Non-pigmented ciliary epithelial cell (primary cell): ENCODE measurements at regions not wholly inside any gene's neighbourhood (a gene's known extent, or its start where the extent isn't known, plus 50 kb on each side); places are given as distances from the start of the nearest gene placed in this dataset.

Source experiments
- DNase-seq: peaks from one replicate; pipeline ENCODE4 v3.0.0-alpha.2; 2010; ENCODE audit warnings: low read depth

DNA sequence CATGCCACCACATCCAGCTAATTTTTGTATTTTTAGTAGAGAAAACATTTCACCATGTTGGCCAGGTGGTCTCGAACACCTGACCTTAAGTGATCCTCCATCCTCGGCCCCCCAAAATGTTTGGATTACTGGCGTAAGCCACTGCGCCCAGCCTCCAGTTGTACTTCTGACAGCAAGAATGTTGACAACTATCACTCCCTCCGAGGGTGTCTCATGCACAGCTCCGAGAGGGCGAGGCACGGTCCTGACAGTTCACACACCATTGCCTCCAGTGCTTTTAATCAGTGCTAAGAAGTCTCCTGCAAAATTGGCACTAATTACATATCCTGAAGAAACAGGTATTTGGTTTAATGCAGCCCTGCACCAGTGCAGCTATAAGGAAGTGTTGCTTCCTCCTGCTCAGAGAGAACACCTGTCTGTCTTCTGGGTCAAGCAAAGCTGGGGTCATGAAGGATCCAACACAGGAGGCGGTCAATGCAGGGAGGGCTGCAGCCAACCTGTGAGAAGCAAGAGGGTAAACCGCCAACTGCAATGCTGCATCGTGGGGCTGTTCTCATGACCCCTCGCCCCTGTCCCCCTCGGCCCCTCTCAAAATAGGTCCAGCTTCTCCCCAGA lies 184.0 kb downstream of the MED10 start:
- DNase-seq = no peak

DNA sequence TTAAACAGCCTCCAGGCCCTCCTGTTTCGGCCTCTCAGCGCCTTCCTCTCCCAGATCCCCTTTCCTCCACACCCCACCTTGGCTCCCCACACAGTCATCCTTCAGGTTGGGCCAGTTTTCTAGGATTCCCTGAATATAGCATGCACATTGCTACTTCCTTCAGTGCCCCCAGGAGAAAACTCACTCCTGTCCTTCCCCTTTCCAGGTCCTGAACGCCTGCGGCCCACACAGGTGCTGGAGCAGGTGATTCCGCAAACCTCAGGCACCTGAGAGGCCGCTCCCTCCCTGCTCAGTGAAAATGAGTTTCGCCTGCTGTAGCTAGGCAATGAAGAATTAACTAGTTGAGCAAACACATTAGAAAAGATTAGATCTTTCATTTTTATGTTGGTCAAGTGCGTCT lies 185.0 kb downstream of the MED10 start:
- no peak for DNase-seq

GRCh38 chr5:6190838-6191237 lies 187.5 kb downstream of the MED10 start:
- no peak for DNase-seq

DNA sequence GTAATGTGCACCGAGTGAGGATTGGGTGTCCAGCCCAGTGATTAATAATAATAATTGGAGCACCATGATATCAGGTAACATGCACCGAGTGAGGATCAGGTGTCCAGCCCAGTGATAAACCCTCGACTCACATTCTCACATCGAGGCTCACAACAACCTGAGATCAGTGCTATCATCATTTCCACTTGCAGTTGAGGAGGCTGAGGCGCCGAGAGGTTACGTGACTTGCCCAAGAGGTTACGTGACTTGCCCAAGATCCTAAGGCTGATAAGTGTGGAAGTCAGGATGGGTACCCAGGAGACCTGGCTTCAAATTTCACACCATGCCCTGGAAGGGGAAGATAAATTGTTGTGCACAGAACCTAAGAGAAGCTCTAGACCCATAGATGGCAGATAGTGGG lies 189.4 kb downstream of the MED10 start:
- DNase-seq = no peak

DNA sequence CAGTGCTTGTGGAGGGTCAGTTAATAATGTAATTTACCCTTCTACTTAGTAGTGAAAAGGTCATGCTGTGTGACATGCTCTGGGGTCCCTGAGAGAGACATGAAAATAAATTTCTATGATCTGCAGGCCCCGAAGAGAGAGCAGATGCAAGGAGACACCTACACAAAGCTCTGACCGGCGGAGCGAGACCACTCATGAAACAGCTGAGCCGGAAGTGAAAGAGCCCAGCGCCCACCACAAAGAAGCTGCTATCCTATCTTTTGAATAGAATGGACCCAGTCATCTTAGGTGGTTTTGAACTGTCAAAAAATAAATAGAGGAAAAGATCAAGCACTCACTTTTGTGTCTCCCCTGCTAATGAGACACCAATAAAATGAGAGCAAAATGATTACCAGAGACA lies 190.0 kb downstream of the MED10 start:
- DNase-seq = no peak

DNA sequence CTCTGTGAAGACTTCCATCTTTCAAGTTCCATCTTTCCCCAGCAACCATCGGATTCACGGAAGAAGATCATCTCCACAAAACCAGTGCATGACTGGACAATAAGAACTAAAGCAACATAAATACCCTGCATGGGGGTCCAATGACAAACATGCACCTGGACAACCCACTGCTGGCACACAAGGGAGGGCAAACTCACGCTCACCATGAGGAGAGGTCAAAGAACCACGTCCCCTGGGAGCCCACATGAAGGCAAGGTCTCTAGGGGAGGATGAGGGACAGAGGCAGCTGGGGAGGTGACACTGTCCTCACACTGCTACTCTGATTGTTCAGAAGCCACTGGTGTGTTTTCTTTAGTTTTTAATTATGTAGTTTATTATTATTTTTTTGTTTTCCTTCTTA lies 190.8 kb downstream of the MED10 start:
- DNase-seq = no peak

- no peak for DNase-seq
These were observed 192.8 kb downstream of the MED10 start for GRCh38 chr5:6185574-6185973.

- no peak for DNase-seq
These were observed 193.9 kb downstream of the MED10 start for GRCh38 chr5:6184481-6184880.

- DNase-seq = no peak
These were observed 194.7 kb downstream of the MED10 start for GRCh38 chr5:6183391-6184390.

GRCh38 chr5:6182271-6182815 lies 196.0 kb downstream of the MED10 start:
- no peak for DNase-seq

DNA sequence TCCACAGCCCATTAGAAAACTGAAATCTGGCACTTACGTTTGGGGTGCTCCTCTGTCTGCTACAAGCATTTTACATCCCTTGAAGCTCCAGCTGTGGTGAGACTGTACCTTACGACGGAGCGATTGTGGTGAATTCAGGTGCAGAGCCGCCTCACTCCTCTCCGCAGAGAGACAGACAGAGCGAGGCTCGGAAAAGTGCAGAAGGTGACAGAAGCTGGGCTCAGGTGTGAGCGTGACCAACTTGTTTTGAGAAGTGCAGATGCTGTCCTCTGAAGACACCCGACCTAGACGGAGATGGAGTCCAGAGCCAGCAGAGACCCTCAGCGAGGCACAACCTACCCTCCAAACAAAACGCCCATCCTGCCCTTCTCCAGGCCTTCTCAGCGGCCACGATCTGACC lies 196.5 kb downstream of the MED10 start:
- DNase-seq = no peak

DNA sequence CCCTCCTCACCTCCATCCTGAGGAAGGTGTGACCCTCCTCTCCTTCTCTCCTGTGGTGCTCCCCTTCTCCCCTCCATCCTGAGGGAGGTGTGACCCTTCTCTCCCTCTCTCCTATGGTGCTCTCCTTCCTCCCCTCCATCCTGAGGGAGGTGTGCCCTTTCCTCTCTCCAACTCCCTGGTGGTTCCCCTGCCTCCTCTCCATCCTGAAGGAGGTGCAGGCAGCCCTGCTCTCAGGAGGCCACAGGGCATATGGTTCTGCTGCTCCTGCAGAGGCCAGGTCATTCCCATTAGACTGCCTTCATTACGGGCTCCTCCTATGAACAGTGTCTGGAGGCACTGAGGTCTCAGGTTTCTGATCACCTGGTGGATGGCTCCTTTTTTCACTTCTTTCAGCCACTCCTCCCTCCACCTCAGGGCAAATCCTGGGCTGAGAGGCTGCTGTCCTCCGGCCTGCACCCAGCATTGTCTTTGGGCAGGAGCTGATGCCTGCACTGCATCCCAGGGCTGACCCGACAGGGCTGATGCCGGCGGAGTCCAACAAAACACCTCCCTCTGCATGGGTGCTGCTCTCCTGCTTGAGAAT lies 197.1 kb downstream of the MED10 start:
- DNase-seq = no peak

DNA sequence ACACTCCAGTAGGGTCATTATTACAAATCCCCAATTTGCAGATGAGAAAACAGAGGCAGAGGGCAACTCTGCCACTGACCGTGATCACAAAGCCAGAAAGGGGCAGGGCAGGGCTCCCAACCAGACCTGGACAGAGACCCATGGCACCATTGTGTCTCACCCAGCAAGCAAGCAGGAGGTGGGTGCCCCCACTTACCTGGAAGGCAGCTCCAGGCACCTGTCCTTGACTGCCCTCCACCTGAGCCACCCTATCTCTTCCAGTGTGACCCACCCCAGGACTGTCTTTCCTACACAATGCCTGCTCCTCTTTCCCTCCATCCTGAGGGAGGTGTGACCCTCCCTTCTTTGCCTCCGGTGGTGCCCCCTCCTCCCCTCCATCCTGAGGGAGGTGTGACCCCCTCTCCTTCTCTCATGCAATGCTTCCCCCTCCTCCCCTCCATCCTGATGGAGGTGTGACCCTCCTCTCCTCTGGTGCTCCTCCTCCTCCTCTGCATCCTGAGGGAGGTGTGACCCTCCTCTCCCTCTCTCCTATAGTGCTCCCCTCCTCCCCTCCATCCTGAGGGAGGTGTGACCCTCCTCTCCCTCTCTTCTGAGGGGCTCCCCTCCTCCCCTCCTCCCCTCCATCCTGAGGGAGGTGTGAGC lies 198.0 kb downstream of the MED10 start:
- DNase-seq = no peak

DNA sequence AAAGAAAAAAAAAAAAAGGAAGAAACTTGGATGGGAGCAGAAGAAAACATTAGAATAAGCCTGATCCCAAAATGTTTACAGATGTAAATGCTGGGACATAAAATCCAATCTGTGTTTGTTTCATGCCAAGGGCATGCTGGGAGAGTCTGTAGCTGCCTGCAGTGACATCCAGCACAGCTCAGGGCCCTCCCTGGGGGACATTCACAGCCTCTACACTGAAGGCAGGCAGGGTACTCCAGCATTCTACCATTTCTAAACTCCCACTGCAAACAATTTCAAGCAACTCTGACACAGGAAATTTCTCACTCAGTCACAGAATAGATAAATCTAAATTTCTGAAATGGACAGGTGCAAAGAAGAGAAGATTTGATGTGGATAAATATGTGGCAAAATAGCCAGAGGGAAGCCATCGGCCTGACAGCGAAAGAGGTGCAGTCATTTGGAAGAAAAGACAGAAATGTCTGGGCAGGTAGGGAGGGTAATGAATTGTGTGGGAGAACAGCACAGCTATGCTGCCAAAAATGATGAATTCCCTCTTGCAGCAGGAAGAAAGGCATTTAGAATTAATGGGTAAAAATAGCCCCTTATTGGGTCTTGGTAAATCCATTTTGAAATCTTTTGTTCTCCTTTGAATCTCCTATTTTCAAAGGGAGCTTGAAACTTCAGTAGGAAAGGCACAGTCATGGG lies 199.4 kb downstream of the MED10 start:
- no peak for DNase-seq

DNA sequence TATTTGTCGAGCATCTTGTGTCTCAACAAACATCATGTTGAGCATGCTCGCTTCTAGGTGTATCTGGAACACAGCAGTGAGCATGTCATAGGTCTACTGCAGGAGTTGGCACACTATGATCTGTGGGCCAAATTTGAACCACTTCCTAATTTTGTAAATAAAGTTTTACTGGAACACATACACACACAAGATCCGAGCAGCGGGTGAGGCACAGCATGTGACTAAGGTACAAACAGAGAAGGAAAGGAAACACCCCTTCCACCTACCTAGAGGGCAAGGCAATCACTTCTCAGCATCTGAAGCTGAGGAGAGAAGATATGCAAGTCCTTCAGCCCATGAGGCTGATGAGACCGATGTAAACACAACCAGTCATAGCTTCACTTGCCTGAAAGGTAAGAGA lies 200.4 kb downstream of the MED10 start:
- DNase-seq = no peak

GRCh38 chr5:6176102-6176693 lies 202.1 kb downstream of the MED10 start:
- no peak for DNase-seq

DNA sequence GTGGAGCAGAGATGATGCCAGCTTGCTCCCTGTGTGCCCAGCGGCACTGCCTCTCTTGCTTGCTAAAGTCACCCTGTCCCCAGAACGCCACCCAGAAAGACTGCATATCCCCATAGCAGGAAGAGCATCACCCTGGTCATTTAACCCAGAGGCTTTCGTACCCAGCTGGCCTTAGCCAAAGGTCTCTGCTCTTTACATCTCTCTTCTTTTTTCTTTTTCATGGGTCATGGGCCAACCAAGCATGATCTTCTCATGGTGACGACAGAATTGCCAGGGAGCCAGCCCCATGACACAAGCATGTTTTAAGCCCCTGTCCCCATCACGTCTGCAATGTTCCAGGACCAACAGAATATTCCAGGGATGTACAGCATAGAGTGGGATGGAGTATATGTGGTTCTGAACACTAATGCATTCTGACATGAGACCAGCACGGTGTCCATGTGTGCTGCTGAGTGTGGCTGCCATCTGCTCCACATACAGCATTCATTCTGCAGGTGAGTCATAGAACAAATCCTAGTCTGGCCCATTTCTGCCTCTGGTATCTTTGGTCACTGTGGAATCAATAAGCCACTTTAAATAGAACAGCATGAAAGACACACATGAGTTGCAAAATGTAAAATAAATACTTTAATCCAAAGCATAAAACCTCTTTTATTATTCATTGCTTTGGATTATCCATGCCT lies 203.0 kb downstream of the MED10 start:
- no peak for DNase-seq

GRCh38 chr5:6169660-6170059 lies 208.7 kb downstream of the MED10 start:
- no peak for DNase-seq

GRCh38 chr5:6166698-6167394 lies 211.5 kb downstream of the MED10 start:
- DNase-seq = no peak

DNA sequence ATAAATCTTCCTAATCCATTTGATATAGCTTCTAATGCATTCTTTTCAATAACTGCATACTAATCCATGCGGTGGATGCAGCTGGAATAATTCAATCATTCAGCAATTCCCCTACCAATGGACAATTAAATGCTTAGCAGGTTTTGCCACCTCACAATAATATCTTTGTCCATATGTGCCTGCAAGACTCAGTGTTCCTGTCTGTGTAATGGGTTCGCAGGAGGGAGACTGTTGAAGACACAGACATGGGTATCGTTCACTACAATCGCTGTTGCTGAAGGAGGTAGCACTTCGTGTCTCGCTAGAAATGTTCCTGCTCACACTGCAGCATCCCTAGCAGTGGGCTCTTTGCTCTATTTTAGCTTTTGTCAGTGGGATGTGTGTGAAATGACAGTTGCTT lies 214.4 kb downstream of the MED10 start:
- no peak for DNase-seq
